HAP-1 (cell line): ENCODE measurements at regions not wholly inside any gene's neighbourhood (a gene's known extent, or its start where the extent isn't known, plus 50 kb on each side); places are given as distances from the start of the nearest gene placed in this dataset.

ENCODE experiments used
- DNase-seq, 2 experiments: peaks; one replicate each; pipeline ENCODE4 v3.0.0-alpha.2; 2016 to 2020; ENCODE audit warnings: low spot score in 2 of 2
- H3K27me3 ChIP-seq: fragments of 250-450 bp; sonication (Bioruptor Pico); 2 replicates; pipeline ENCODE4 v1.5.1; 2020; ENCODE audit warnings: low read depth, mild to moderate bottlenecking, moderate library complexity
- H3K36me3 ChIP-seq: fragments of 250-450 bp; sonication (Bioruptor Pico); replicated peaks from 2 replicates; pipeline ENCODE4 v1.5.1; 2020; ENCODE audit warnings: mild to moderate bottlenecking
- H3K4me1 ChIP-seq: fragments of 250-450 bp; sonication (Bioruptor Pico); 2 replicates; pipeline ENCODE4 v1.5.1; 2020; ENCODE audit warnings: mild to moderate bottlenecking
- H3K4me3 ChIP-seq: fragments of 250-450 bp; sonication (Bioruptor Pico); 2 replicates; pipeline ENCODE4 v1.5.1; 2020; ENCODE audit warnings: mild to moderate bottlenecking, moderate library complexity
- H3K9me3 ChIP-seq: fragments of 250-450 bp; sonication (Bioruptor Pico); 2 replicates; pipeline ENCODE4 v1.5.1; 2020; ENCODE audit warnings: mild to moderate bottlenecking, moderate library complexity
- in situ Hi-C: fragments of 300-500 bp; cut with MboI; formaldehyde crosslinking; loops from 3 replicates; pipeline ENCODE4 v1.14.3; 2020; ENCODE audit warnings: low sequenced_read_pairs, inconsistent platforms, mixed read lengths

- Histone ChIP-seq H3K36me3 (no peaks in the 10 kb centered on the region), H3K9me3 (no peaks in the 10 kb centered on the region), H3K4me3 (no peak overlapping the region), H3K27me3 (peaks cover 2% of the 10 kb centered on the region; the same call in 1 of the 2 replicates), H3K4me1 (no peaks in the 10 kb centered on the region)
- in situ Hi-C loops, result no loop called here
- DNase-seq, result no peak
Observed at GRCh38 chr6:115680621-115681020, 380.1 kb downstream of the FRK start.

- H3K4me3 ChIP-seq, result no peak overlapping the region
- H3K4me1 ChIP-seq, result no peaks in the 10 kb centered on the region
- in situ Hi-C loops, result no loop called here
- H3K36me3 ChIP-seq, result no peaks in the 10 kb centered on the region
- no peaks in the 10 kb centered on the region for H3K9me3 ChIP-seq
- H3K27me3 ChIP-seq, result 0 out of 2 replicates have a peak, but pooled peaks cover 2% of the 10 kb centered on the region
- DNase-seq, result no peak
Observed at GRCh38 chr6:115677198-115677597, 383.5 kb downstream of the FRK start.

- in situ Hi-C loops, result no loop called here
- no peak for DNase-seq
- Histone ChIP-seq H3K27me3 (0 out of 2 replicates have a peak, but pooled peaks cover 2% of the 10 kb centered on the region), H3K36me3 (no peaks in the 10 kb centered on the region), H3K9me3 (no peaks in the 10 kb centered on the region), H3K4me3 (no peak overlapping the region), H3K4me1 (no peaks in the 10 kb centered on the region)
Observed at GRCh38 chr6:115675443-115675842, 385.2 kb downstream of the FRK start.

GRCh38 chr6:115668781-115669180 lies 391.9 kb downstream of the FRK start:
- Histone ChIP-seq H3K4me1 (no peaks in the 10 kb centered on the region), H3K36me3 (no peaks in the 10 kb centered on the region), H3K27me3 (no peaks in the 10 kb centered on the region), H3K4me3 (no peak overlapping the region), H3K9me3 (no peaks in the 10 kb centered on the region)
- no peak for DNase-seq
- in situ Hi-C loops, result no loop called here

GRCh38 chr6:115668211-115668610 lies 392.5 kb downstream of the FRK start:
- DNase-seq, result no peak
- no peaks in the 10 kb centered on the region for H3K36me3 ChIP-seq
- no peaks in the 10 kb centered on the region for H3K9me3 ChIP-seq
- H3K4me3 ChIP-seq, result no peak overlapping the region
- H3K4me1 ChIP-seq, result no peaks in the 10 kb centered on the region
- no peaks in the 10 kb centered on the region for H3K27me3 ChIP-seq
- in situ Hi-C loops, result no loop called here

GRCh38 chr6:115667478-115668026 lies 393.1 kb downstream of the FRK start:
- no peak for DNase-seq
- no peak overlapping the region for H3K4me3 ChIP-seq
- H3K27me3 ChIP-seq, result no peaks in the 10 kb centered on the region
- in situ Hi-C loops, result no loop called here
- no peaks in the 10 kb centered on the region for H3K36me3 ChIP-seq
- no peaks in the 10 kb centered on the region for H3K4me1 ChIP-seq
- H3K9me3 ChIP-seq, result no peaks in the 10 kb centered on the region

- Histone ChIP-seq H3K4me3 (no peak overlapping the region), H3K4me1 (no peaks in the 10 kb centered on the region), H3K9me3 (no peaks in the 10 kb centered on the region), H3K36me3 (no peaks in the 10 kb centered on the region), H3K27me3 (no peaks in the 10 kb centered on the region)
- DNase-seq, result no peak
- in situ Hi-C loops, result no loop called here
Observed at GRCh38 chr6:115666997-115667396, 393.7 kb downstream of the FRK start.

GRCh38 chr6:115665310-115665709 lies 395.4 kb downstream of the FRK start:
- in situ Hi-C loops, result no loop called here
- Histone ChIP-seq H3K36me3 (no peaks in the 10 kb centered on the region), H3K27me3 (no peaks in the 10 kb centered on the region), H3K4me1 (no peaks in the 10 kb centered on the region), H3K4me3 (no peak overlapping the region), H3K9me3 (no peaks in the 10 kb centered on the region)
- no peak for DNase-seq

GRCh38 chr6:115663681-115664080 lies 397.0 kb downstream of the FRK start:
- no peaks in the 10 kb centered on the region for H3K4me1 ChIP-seq
- DNase-seq, result no peak
- in situ Hi-C loops, result no loop called here
- no peak overlapping the region for H3K4me3 ChIP-seq
- no peaks in the 10 kb centered on the region for H3K36me3 ChIP-seq
- no peaks in the 10 kb centered on the region for H3K9me3 ChIP-seq
- no peaks in the 10 kb centered on the region for H3K27me3 ChIP-seq

- in situ Hi-C loops, result no loop called here
- Histone ChIP-seq H3K27me3 (no peaks in the 10 kb centered on the region), H3K4me3 (no peak overlapping the region), H3K4me1 (no peaks in the 10 kb centered on the region), H3K9me3 (no peaks in the 10 kb centered on the region), H3K36me3 (no peaks in the 10 kb centered on the region)
- DNase-seq, result no peak
Observed at GRCh38 chr6:115643762-115644161, 416.9 kb downstream of the FRK start.

- no peaks in the 10 kb centered on the region for H3K27me3 ChIP-seq
- H3K9me3 ChIP-seq, result no peaks in the 10 kb centered on the region
- no peaks in the 10 kb centered on the region for H3K4me1 ChIP-seq
- in situ Hi-C loops, result no loop called here
- no peak for DNase-seq
- H3K36me3 ChIP-seq, result no peaks in the 10 kb centered on the region
- no peak overlapping the region for H3K4me3 ChIP-seq
Observed at GRCh38 chr6:115634887-115635286, 425.8 kb downstream of the FRK start.

- Histone ChIP-seq H3K9me3 (no peaks in the 10 kb centered on the region), H3K4me3 (no peak overlapping the region)
- in situ Hi-C loops, result no loop called here
Observed at GRCh38 chr6:115634131-115634530, 426.6 kb downstream of the FRK start.

GRCh38 chr6:115631028-115631427 lies 429.7 kb downstream of the FRK start:
- no peaks in the 10 kb centered on the region for H3K36me3 ChIP-seq
- H3K27me3 ChIP-seq, result no peaks in the 10 kb centered on the region
- no peak overlapping the region for H3K4me3 ChIP-seq
- no peaks in the 10 kb centered on the region for H3K4me1 ChIP-seq
- in situ Hi-C loops, result no loop called here
- DNase-seq, result no peak
- H3K9me3 ChIP-seq, result no peaks in the 10 kb centered on the region

More at GRCh38 chr6:115634131-115634530, 426.6 kb downstream of the FRK start:
- DNase-seq, result no peak
- Histone ChIP-seq H3K4me1 (no peaks in the 10 kb centered on the region), H3K27me3 (no peaks in the 10 kb centered on the region), H3K36me3 (no peaks in the 10 kb centered on the region)

GRCh38 chr6:115630424-115631024 lies 430.2 kb downstream of the FRK start:
- in situ Hi-C loops, result no loop called here
- H3K9me3 ChIP-seq, result no peaks in the 10 kb centered on the region
- DNase-seq, result no peak
- H3K36me3 ChIP-seq, result no peaks in the 10 kb centered on the region
- H3K4me3 ChIP-seq, result no peak overlapping the region
- H3K27me3 ChIP-seq, result no peaks in the 10 kb centered on the region
- no peaks in the 10 kb centered on the region for H3K4me1 ChIP-seq

GRCh38 chr6:115629415-115629814 lies 431.3 kb downstream of the FRK start:
- DNase-seq, result no peak
- Histone ChIP-seq H3K9me3 (no peaks in the 10 kb centered on the region), H3K4me3 (no peak overlapping the region), H3K36me3 (no peaks in the 10 kb centered on the region), H3K4me1 (no peaks in the 10 kb centered on the region), H3K27me3 (no peaks in the 10 kb centered on the region)
- in situ Hi-C loops, result no loop called here
